HG03439 (cell line): ENCODE measurements at regions not wholly inside any gene's neighbourhood (a gene's known extent, or its start where the extent isn't known, plus 50 kb on each side); places are given as distances from the start of the nearest gene placed in this dataset.
"Not testable (repeated sequence)": the region's sequence is repeated elsewhere in the genome, so short reads cannot be mapped to it uniquely, and the experiment has no call there.

Experiments used
- ATAC-seq: cut with Tn5 transposase; IDR thresholded peaks from one replicate; pipeline ENCODE4 v1.9.1; 2021; ENCODE audit warnings: mild to moderate bottlenecking, moderate library complexity; ENCODE audit not compliant: unreplicated experiment

- no peak for ATAC-seq
These were observed 148.4 kb upstream of the FOXA2 start for GRCh38 chr20:22732751-22733150.

GRCh38 chr20:22734946-22735647 lies 150.7 kb upstream of the FOXA2 start:
- not testable (repeated sequence) for ATAC-seq

GRCh38 chr20:22740829-22741228 lies 156.5 kb upstream of the FOXA2 start:
- no peak for ATAC-seq

- ATAC-seq: no peak
These were observed 160.2 kb upstream of the FOXA2 start for GRCh38 chr20:22744341-22745193.

- ATAC-seq: no peak
These were observed 160.8 kb upstream of the FOXA2 start for GRCh38 chr20:22745194-22745500.

- no peak for ATAC-seq
These were observed 162.6 kb upstream of the FOXA2 start for GRCh38 chr20:22746957-22747356.

- no peak for ATAC-seq
These were observed 168.0 kb upstream of the FOXA2 start for GRCh38 chr20:22752324-22752723.

GRCh38 chr20:22757424-22758183 lies 173.2 kb upstream of the FOXA2 start:
- ATAC-seq: no peak

GRCh38 chr20:22758815-22759214 lies 174.4 kb upstream of the FOXA2 start:
- ATAC-seq: no peak

- no peak for ATAC-seq
These were observed 178.3 kb upstream of the FOXA2 start for GRCh38 chr20:22762576-22763256.

GRCh38 chr20:22763257-22763906 lies 179.0 kb upstream of the FOXA2 start:
- ATAC-seq: no peak

GRCh38 chr20:22768266-22769178 lies 184.2 kb upstream of the FOXA2 start:
- no peak for ATAC-seq

- ATAC-seq: no peak
These were observed 185.9 kb upstream of the FOXA2 start for GRCh38 chr20:22770241-22770800.

- ATAC-seq: no peak
These were observed 187.3 kb upstream of the FOXA2 start for GRCh38 chr20:22771706-22772105.

GRCh38 chr20:22773344-22773743 lies 189.0 kb upstream of the FOXA2 start:
- ATAC-seq: no peak

- ATAC-seq: no peak
These were observed 190.9 kb upstream of the FOXA2 start for GRCh38 chr20:22775256-22775655.

GRCh38 chr20:22775671-22776139 lies 191.3 kb upstream of the FOXA2 start:
- no peak for ATAC-seq

- ATAC-seq: no peak
These were observed 192.0 kb upstream of the FOXA2 start for GRCh38 chr20:22776369-22776768.

GRCh38 chr20:22779878-22780277 lies 195.5 kb upstream of the FOXA2 start:
- ATAC-seq: no peak
